Neural progenitor cell (in vitro differentiated cells): ENCODE measurements at regions not wholly inside any gene's neighbourhood (a gene's known extent, or its start where the extent isn't known, plus 50 kb on each side); places are given as distances from the start of the nearest gene placed in this dataset.
"Not testable (repeated sequence)": the region's sequence is repeated elsewhere in the genome, so short reads cannot be mapped to it uniquely, and the experiment has no call there.

Source experiments
- DNase-seq: peaks from one replicate; pipeline ENCODE4 v3.0.0-alpha.2; 2016; ENCODE audit warnings: low spot score
- H2AFZ ChIP-seq: fragments of 200-600 bp; sonication (generic); replicated peaks from 2 replicates; pipeline ENCODE4 v1.6.1; 2016; ENCODE audit warnings: antibody characterized with exemption
- H3F3A ChIP-seq: fragments of 200-600 bp; sonication (generic); 2 replicates; pipeline ENCODE4 v1.6.1; 2016; ENCODE audit warnings: antibody characterized with exemption, low read depth
- H3K27ac ChIP-seq: fragments of 200-600 bp; sonication (generic); 2 replicates; pipeline ENCODE4 v1.5.1; 2016; ENCODE audit warnings: mild to moderate bottlenecking
- H3K27me3 ChIP-seq: fragments of 200-600 bp; sonication (generic); 2 replicates; pipeline ENCODE4 v1.6.1; 2016; ENCODE audit warnings: mild to moderate bottlenecking, moderate library complexity
- H3K36me3 ChIP-seq: fragments of 200-600 bp; sonication (generic); 2 replicates; pipeline ENCODE4 v1.5.1; 2016
- H3K4me1 ChIP-seq: fragments of 200-600 bp; sonication (generic); 2 replicates; pipeline ENCODE4 v1.6.1; 2016; ENCODE audit warnings: mixed run types
- H3K4me2 ChIP-seq: fragments of 200-600 bp; sonication (generic); 2 replicates; pipeline ENCODE4 v1.6.1; 2016
- H3K4me3 ChIP-seq: fragments of 200-600 bp; sonication (generic); 2 replicates; pipeline ENCODE4 v1.5.1; 2016
- H3K79me2 ChIP-seq: fragments of 200-600 bp; sonication (generic); 2 replicates; pipeline ENCODE4 v1.6.1; 2016; ENCODE audit warnings: low read depth
- H3K9ac ChIP-seq: fragments of 200-600 bp; sonication (generic); 2 replicates; pipeline ENCODE4 v1.6.1; 2016
- H3K9me3 ChIP-seq: fragments of 200-600 bp; sonication (generic); 2 replicates; pipeline ENCODE4 v1.5.1; 2016; ENCODE audit warnings: low read depth
- H4K20me1 ChIP-seq: fragments of 200-600 bp; sonication (generic); 2 replicates; pipeline ENCODE4 v1.6.1; 2016; ENCODE audit warnings: low read depth
- H3K27ac Mint-ChIP-seq: 3 replicates; pipeline ENCODE4 v1.8.0; 2021; ENCODE audit warnings: mixed read lengths
- H3K27me3 Mint-ChIP-seq: 2 replicates; pipeline ENCODE4 v1.8.0; 2022; ENCODE audit warnings: low read depth, mild to moderate bottlenecking, inconsistent platforms, moderate library complexity, mixed read lengths; ENCODE audit not compliant: insufficient read depth
- H3K36me3 Mint-ChIP-seq: 3 replicates; pipeline ENCODE4 v1.8.0; 2021; ENCODE audit warnings: mixed read lengths
- H3K4me1 Mint-ChIP-seq: 3 replicates; pipeline ENCODE4 v1.8.0; 2021; ENCODE audit warnings: mixed read lengths
- H3K4me3 Mint-ChIP-seq: 3 replicates; pipeline ENCODE4 v1.8.0; 2021; ENCODE audit warnings: mild to moderate bottlenecking, moderate library complexity, mixed read lengths
- H3K9me3 Mint-ChIP-seq: 3 replicates; pipeline ENCODE4 v1.8.0; 2020; ENCODE audit warnings: mixed read lengths
- EZH2 ChIP-seq: fragments of 200-600 bp; sonication (generic); IDR thresholded peaks from 2 replicates; pipeline ENCODE4 v1.6.1; 2017; ENCODE audit warnings: antibody characterized with exemption, mild to moderate bottlenecking, moderate library complexity

DNA sequence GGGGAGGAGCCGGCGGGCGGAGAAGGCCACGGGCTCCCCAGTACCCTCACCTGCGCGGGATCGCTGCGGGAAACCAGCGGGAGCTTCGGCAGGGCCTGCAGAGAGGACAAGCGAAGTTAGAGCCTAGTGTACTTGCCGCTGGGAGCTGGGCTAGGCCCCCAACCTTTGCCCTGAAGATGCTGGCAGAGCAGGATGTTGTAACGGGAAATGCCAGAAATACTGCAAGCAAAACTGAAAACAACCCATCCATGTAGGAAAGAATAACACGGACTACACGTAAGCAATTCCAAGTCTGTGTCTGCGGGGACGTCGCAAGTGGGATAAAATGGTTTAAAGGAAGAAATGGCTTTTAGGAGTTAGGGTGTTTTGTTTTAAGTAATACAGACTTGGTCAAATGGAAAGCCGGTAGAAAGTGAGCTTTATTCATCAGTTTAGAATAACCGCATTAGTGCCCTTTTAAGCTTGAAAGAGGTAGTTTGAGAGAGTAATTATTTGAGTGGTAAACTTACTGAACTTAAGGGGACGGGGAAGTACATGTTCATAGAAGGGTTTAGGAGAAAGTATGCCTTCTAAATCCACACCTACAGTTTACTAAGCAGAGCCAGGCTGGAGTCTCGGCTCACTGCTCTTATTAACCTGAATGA, 121.3 kb upstream of the NIPA1 start:
- H3F3A ChIP-seq, H3K27ac ChIP-seq, H3K9ac ChIP-seq, H3K4me1 ChIP-seq, H3K27me3 Mint-ChIP-seq, H3K36me3 ChIP-seq, H3K9me3 ChIP-seq, H3K9me3 Mint-ChIP-seq, H3K36me3 Mint-ChIP-seq, H3K27ac Mint-ChIP-seq, H4K20me1 ChIP-seq, H3K4me1 Mint-ChIP-seq, H3K79me2 ChIP-seq: not testable (repeated sequence)
- H3K4me3 Mint-ChIP-seq: peak overlapping the region; percentile 81
- Histone ChIP-seq H3K27me3 (peaks cover 50% of the 10 kb centered on the region), H3K4me2 (peak overlapping the region; percentile 73), H2AFZ (peak overlapping the region; percentile 92), H3K4me3 (peak overlapping the region; percentile 56)
- peak; percentile 67 for TF ChIP-seq EZH2
- peak; percentile 4 for DNase-seq

DNA sequence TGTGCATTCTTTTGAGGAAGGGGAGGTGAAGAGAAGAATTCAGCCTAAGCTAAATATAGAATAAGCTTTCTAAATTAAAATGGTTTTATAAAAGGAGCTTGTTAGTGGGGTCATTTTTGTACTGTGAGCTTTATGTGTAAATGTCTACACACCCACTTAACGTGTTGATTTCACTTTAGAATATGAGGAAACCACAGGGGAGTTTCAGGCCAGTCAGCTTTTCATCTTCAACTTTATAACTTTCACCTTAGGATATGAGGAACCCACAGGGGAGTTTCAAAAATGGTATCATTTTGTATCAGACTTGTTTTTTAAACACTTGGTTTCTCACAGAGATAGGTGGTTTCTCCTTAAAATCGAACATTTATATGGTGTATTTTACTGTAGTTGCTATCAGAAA, 120.7 kb upstream of the NIPA1 start:
- H4K20me1 ChIP-seq, H3K27ac Mint-ChIP-seq, H3K9me3 Mint-ChIP-seq, H3K4me2 ChIP-seq, H3K9me3 ChIP-seq, H3K4me1 Mint-ChIP-seq, H2AFZ ChIP-seq, DNase-seq, H3F3A ChIP-seq, H3K36me3 ChIP-seq, H3K4me3 ChIP-seq, H3K27me3 Mint-ChIP-seq, H3K79me2 ChIP-seq, H3K4me1 ChIP-seq, H3K9ac ChIP-seq, H3K27ac ChIP-seq, H3K36me3 Mint-ChIP-seq: not testable (repeated sequence)
- H3K27me3 ChIP-seq: peaks cover 50% of the 10 kb centered on the region
- peak overlapping the region; percentile 81 for H3K4me3 Mint-ChIP-seq

DNA sequence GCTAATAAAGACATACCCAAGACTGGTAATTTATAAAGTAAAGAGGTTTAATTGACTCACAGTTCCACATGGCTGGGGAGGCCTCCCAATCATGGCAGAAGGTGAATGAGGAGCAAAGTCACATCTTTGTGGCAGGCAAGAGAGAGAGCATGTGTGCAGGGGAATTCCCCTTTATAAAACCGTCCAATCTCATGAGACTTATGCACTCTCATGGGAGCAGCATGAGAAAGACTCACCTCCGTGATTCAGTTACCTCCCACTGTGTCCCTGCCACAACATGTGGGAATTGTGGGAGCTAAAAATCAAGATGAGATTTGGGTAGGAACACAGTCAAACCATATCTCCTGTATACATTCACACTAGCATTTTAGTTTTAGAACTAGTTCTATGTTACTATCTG, 101.7 kb upstream of the NIPA1 start:
- not testable (repeated sequence) for H3K27ac Mint-ChIP-seq, H3K4me2 ChIP-seq, H3F3A ChIP-seq, H3K9me3 Mint-ChIP-seq, H3K27ac ChIP-seq, H3K9me3 ChIP-seq, H3K36me3 ChIP-seq, H3K27me3 Mint-ChIP-seq, H3K4me3 ChIP-seq, H3K27me3 ChIP-seq, H3K4me1 Mint-ChIP-seq, H3K4me1 ChIP-seq, DNase-seq, H3K4me3 Mint-ChIP-seq, H3K9ac ChIP-seq, H4K20me1 ChIP-seq, H3K79me2 ChIP-seq, H3K36me3 Mint-ChIP-seq, H2AFZ ChIP-seq

DNA sequence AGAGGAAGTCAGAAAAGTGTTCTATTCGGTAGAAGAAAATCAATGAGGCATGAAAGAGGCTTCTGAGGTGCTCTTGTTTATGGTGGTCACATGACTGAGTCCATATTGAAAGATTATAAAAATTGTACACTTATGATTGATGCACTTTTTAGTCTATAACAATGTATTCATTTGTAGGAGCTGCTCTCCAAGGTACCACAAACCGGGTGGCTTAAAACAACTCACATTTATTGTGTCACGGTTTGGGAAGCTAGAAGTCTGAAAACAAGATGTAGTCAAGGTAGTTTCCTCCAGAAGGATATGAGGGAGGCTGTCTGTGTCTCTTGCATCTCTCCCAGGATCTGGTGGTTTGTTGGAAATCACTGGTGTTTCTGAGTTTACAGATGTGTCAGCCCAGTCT, 86.6 kb upstream of the NIPA1 start:
- H3K27ac ChIP-seq, H4K20me1 ChIP-seq, H3K27me3 ChIP-seq, H3K4me1 ChIP-seq, H3K36me3 Mint-ChIP-seq, DNase-seq, H3K27ac Mint-ChIP-seq, H3K79me2 ChIP-seq, H3K9me3 ChIP-seq, H3K9me3 Mint-ChIP-seq, H3K4me1 Mint-ChIP-seq, H3K9ac ChIP-seq, H2AFZ ChIP-seq, H3K4me3 ChIP-seq, H3K27me3 Mint-ChIP-seq, H3K4me3 Mint-ChIP-seq, H3F3A ChIP-seq, H3K36me3 ChIP-seq, H3K4me2 ChIP-seq: not testable (repeated sequence)

DNA sequence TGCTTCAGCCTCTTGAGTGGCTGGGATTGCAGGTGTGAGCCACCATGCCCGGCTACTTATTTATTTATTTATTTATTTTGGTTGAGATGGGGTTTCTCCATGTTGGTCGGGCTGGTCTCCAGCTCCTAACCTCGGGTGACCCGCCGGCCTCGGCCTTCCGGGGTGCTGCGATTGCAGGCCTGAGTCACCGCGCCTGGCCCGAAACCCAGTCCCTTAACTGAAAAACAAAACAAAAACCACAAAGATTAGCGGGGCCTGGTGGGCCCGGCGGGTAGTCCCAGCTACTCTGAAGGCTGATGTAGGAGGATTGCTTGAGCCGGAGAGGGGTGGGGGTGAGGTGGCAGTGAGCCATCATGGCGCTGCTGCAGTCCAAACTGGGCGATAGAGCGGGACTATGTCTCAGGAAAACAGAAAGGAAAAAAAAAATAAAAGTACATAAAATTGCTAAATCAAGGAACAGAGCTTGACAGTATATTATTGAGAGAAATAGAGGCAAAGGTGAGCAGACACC, 75.6 kb upstream of the NIPA1 start:
- H3K27me3 ChIP-seq: peaks cover 15% of the 10 kb centered on the region
- H3K36me3 ChIP-seq, H2AFZ ChIP-seq, H3K4me3 ChIP-seq, H4K20me1 ChIP-seq, H3K27ac ChIP-seq, H3K27ac Mint-ChIP-seq, H3K27me3 Mint-ChIP-seq, H3K79me2 ChIP-seq, H3K9me3 ChIP-seq, H3K4me1 ChIP-seq, H3K36me3 Mint-ChIP-seq, H3K4me3 Mint-ChIP-seq, H3F3A ChIP-seq, H3K9ac ChIP-seq, H3K4me1 Mint-ChIP-seq, H3K9me3 Mint-ChIP-seq, H3K4me2 ChIP-seq, DNase-seq: not testable (repeated sequence)

DNA sequence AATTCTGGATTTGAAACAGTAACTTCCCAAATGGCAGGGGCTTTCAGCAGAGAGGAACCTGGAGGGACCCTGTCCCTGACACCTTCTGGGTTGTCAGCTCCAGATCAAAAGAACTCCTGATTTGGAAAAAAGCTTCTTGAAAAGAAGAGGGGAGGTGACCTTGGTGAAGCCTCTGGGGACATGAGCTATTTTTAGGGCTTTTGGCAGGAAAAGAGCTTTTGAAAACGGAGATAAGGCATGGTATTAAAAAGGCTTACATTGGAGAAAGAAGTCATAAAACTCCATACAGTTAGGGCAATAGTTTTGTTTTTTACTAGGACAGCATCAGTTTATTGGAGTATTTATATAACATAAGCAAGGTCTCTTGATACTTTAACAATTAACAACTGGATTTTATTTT, 72.5 kb upstream of the NIPA1 start:
- peaks cover 15% of the 10 kb centered on the region for H3K27me3 ChIP-seq
- H2AFZ ChIP-seq, H3K9me3 Mint-ChIP-seq, H3K79me2 ChIP-seq, H3K4me3 Mint-ChIP-seq, H3K36me3 Mint-ChIP-seq, H3K9me3 ChIP-seq, H3K27me3 Mint-ChIP-seq, DNase-seq, H3K4me1 Mint-ChIP-seq, H3K4me3 ChIP-seq, H3K4me2 ChIP-seq, H3F3A ChIP-seq, H3K9ac ChIP-seq, H3K27ac ChIP-seq, H3K36me3 ChIP-seq, H3K27ac Mint-ChIP-seq, H4K20me1 ChIP-seq, H3K4me1 ChIP-seq: not testable (repeated sequence)

DNA sequence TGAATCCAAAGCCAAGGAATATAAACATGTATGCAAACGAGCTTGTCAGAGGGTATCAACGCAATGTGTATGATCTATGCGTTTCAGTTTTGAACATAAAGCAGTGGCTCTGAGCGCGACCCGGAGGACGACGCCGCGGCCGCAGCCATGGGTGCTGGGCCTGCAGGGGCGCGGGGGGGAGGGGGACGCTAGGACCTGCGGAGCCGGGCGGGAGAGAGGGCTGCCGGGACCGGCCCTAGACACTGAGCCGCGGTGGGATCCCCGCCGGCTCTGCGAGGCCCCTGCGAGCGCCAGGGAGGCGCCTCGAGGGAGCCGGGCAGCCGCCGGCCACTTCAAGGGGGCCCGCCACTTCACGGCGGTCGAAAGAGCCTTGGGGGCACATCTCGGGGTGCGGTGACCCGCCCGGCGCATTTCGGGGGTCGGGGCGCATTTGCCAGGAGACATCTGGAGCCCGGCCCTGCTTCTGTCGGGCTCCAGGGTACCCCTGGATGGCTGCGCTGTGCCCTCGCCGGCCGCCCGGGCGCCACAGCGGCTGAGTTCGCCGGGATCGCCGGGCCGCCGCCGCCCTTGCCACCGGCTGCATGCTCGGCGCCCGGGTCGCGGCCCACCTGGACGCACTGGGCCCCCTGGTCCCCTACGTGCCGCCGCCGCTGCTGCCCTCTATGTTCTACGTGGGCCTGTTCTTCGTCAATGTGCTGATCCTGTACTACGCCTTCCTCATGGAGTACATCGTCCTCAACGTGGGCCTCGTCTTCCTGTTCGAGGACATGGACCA, 71.9 kb upstream of the NIPA1 start:
- H3K9me3 ChIP-seq, H3K36me3 ChIP-seq, H3K79me2 ChIP-seq, H4K20me1 ChIP-seq, H3K36me3 Mint-ChIP-seq, H3K4me2 ChIP-seq, H3F3A ChIP-seq, H3K4me3 Mint-ChIP-seq, DNase-seq, H3K27ac ChIP-seq, H3K4me3 ChIP-seq, H3K9me3 Mint-ChIP-seq, H3K4me1 Mint-ChIP-seq, H3K9ac ChIP-seq, H3K27me3 Mint-ChIP-seq, H3K27ac Mint-ChIP-seq, H2AFZ ChIP-seq, H3K4me1 ChIP-seq: not testable (repeated sequence)
- H3K27me3 ChIP-seq: peaks cover 15% of the 10 kb centered on the region
